Putamen (tissue), 1 donor: ENCODE measurements at regions not wholly inside any gene's neighbourhood (a gene's known extent, or its start where the extent isn't known, plus 50 kb on each side); places are given as distances from the start of the nearest gene placed in this dataset.
"Not testable (repeated sequence)": the region's sequence is repeated elsewhere in the genome, so short reads cannot be mapped to it uniquely, and the experiment has no call there.

ENCODE experiments used
- DNase-seq: peaks from one replicate; pipeline ENCODE4 v3.0.0-alpha.2; 2016; ENCODE audit warnings: low spot score

DNA sequence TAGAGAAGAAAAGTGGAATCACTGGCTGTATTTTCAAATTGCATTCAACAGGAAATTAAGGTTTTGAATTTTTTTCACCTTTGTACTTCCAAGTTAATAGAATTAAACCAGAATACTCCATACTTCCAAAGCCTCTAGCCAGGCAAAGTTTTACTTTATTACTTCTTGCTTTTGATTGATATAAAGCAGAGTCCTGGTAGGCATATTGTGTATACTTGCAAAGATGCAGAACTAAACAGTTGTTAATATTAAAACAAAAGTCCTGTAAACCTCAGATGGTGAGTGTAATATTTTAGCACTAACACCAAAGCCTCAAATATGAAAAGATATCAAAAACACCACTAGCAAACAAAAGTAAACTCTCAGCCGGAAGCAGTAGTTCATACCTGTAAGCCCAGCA is 107.2 kb upstream of the C2CD4B start:
- no peak for DNase-seq

DNA sequence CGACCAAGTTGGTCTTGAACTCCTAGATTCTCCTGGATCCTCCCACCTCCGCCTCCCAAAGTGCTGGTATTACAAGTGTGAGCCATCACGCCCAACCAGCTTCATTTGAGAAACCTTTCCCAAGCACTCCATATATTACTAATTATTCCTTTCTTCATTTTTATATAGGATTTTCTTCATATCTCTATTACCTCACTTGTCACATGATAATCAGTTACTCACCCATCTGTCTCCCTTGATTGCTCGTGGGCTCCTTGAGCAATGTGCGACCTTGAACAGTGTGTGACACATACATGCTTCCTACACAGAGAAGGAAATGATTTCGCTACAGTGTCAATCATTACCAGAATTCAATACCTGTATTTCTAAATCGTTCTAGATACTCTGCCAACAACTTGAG is 110.7 kb upstream of the C2CD4B start:
- peak; percentile 76 for DNase-seq

- DNase-seq = no peak
These were observed 112.8 kb upstream of the C2CD4B start for GRCh38 chr15:62277816-62278394.

GRCh38 chr15:62278534-62278933 is 113.4 kb upstream of the C2CD4B start:
- DNase-seq = no peak

GRCh38 chr15:62279041-62279440 is 114.0 kb upstream of the C2CD4B start:
- DNase-seq = no peak

DNA sequence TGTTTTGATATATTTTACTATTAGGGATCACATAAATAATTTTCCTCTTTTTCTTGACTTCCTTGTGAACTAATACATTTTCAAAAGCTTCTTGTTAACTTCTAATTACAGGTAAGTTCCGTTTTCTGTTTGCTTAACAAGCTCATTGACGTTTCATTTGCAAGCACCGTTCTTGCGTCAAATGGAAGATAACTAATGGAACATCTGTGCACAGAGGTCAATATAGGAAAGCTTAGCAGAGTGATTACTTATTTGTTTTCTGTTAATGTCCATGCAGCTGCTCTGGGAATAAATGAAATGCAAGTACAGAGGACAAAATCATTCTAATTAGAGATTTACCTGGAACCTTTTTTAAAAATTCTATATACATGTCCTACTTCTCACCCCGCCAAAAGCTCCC is 115.5 kb upstream of the C2CD4B start:
- no peak for DNase-seq

- DNase-seq = not testable (repeated sequence)
These were observed 116.7 kb upstream of the C2CD4B start for GRCh38 chr15:62281801-62282200.

DNA sequence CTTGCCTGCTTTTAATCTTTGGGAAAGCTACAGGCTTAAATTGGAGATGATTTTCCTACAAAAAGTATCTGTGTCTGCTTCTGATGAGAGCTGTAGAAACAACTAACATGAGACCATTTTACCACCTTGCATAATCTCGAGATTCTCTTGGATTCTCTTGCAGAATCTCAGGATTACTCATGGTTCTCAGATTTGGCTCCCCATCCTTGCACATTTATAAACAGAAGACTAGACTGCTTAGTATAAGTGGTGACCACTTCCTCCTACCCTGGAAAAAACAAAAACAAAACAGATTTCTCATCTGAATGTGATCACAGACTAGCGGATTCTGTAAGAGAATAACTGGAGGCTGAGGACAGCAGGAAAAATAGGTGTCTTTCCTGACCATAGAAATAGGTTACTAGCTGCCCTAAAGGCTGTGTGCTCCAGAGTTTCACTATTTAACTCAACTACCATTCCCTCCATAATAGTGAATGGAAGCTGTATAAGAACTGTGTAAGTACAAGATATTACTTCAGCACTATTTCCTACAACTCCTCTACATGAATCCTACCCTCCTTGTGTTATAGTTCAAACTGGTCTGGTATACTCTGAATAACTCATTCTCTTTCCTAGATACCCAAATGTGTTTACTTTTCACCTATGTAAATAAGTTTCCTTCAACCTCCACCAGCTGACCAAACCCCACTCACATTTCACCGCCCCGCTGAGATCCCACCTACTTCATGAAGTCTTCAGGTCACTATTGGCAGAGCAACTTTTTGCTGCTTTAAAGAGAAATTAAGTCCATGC is 122.2 kb upstream of the C2CD4B start:
- DNase-seq = no peak

DNA sequence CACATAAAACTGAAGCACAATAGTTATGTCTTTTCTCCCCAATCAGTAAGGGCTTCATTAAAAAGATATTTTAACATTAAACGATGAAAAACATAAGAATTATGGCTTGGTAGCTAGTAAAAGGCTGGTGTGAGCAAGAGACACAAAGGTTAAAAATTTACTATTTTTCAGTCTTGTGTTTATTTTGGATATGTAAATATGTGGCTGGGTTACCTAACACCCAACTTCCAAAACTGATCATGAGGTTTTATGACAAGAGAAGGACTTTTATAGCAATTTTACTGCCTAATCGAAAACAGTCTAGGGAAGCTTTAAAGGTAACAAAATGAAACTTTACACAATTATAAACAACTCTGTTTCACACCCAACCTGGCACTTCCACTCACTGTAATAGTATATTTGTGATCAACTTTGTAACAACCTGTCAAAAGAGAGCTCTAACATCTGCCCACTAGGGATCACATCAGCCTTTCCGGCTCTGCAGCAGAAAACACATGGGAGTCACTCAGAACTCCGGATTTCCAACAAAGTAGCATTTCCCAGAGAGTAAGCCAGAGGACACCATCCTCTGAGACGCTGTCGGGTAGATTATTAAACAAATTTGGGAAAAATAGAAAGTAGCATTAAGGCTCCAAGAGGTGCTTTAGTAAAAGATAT is 123.4 kb upstream of the C2CD4B start:
- DNase-seq = no peak

DNA sequence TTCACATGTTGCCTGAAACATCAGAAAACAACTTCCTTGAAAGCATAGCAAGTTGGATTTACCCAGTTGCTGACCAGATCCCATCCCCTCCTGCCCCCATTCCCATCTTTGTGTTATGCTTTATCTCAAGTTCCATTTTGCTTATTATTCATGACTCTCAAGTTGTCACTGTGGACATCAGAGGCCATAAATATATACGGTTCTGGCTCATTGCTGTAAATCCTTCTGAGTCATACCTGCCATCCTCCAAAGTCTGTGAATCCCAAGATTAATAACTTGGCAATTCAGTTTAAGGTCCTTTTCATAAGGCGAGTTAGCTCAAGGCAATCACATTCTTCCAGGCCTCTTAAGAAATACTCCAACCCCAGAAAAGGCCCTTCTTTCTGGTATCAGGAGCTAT is 126.2 kb upstream of the C2CD4B start:
- no peak for DNase-seq

DNA sequence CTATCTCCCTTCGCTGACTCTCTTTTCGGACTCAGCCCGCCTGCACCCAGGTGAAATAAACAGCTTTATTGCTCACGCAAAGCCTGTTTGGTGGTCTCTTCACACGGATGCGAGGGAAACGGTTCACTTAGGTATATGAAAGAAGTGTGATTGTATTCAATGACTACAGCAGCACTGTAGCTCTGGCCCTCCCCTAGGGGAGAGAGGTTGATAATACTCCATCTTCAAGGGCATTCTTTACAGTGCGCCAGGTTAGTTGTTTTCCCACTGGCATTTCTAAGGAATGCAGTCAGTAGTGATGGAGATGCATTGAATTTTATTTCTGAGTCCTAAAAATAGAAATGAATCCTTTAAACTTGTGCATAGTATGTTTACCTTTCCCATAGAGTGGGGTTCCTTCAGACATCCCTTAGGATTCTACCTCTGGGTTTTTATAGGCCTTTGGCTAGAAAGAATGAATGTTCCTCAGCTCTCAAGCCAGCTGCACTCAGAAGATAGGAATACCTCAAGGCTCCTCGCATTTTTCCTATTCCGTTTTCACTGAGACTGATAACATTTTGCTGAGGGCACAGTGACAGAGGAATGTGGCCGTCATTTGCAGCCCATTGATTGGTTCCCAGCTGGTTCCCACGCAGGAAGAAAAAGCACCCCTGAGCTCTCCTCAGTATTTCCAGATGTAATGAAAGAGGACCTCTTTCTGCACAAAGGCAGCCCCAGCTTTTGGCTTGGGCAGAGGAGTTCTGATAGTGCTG is 131.8 kb upstream of the C2CD4B start:
- no peak for DNase-seq

DNA sequence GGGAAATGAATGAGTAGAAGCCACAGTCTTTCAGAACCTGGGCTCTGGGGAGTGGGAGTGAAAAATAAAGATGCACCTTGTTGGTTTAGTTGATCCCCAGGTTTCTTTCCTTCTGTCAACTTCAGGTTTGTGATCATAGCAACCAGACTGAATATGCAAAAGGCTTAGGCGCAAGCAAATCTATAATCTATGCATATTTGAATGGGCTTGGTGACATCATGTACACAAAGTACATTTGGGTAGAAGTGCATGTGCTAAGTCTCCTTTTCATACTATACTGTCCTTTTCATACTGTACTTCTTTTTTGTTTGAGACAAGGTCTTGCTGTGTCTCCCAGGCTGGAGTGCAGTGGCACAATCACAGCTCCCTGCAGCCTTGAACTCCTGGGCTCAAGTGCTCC is 132.4 kb upstream of the C2CD4B start:
- no peak for DNase-seq

GRCh38 chr15:62297933-62298332 is 132.8 kb upstream of the C2CD4B start:
- no peak for DNase-seq

DNA sequence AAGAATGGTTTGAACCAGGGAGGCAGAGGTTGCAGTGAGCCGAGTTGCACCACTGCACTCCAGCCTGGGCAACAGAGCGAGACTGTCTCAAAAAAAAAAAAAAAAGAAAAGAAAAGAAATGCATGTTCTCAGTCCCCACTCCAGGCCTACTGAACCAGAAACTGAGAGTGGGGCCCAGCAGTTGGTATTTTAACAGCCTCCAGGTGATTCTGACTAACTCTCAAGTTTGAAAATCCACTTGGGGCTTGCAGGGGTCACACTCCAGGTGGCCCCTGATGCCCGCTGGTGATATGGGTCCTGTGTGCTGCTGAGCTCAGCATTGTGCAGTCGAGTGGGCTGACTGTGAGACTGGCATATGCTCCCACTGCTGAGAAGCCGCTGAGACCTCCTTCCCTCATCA is 133.7 kb upstream of the C2CD4B start:
- DNase-seq = no peak

- DNase-seq = no peak
These were observed 134.5 kb upstream of the C2CD4B start for GRCh38 chr15:62299541-62299940.

GRCh38 chr15:62301993-62302675 is 137.0 kb upstream of the C2CD4B start:
- DNase-seq = no peak

- DNase-seq = peak; percentile 41
These were observed 141.9 kb upstream of the C2CD4B start for GRCh38 chr15:62306851-62307504.

DNA sequence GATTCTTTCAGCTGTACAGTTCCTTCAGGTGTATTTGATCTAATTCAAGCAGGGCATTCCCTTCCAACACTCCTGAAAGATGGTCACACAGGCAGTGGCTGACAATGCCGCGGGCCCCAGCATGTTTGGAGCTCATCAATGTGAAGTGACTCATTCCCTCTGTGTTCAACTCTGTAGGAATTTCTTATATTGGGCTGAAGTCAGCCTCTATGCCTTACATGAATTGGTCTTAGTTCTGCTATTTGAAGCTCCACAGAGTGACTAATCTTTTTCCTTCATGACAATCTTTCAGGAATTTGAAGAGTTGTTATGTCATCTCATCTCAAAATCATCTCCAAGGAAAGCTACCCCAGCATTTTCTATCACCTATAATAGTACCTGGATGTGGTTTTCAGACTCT is 142.5 kb upstream of the C2CD4B start:
- DNase-seq = no peak

- DNase-seq = no peak
These were observed 151.5 kb upstream of the C2CD4B start for GRCh38 chr15:62316413-62317060.

- no peak for DNase-seq
These were observed 155.2 kb upstream of the C2CD4B start for GRCh38 chr15:62320259-62320658.

DNA sequence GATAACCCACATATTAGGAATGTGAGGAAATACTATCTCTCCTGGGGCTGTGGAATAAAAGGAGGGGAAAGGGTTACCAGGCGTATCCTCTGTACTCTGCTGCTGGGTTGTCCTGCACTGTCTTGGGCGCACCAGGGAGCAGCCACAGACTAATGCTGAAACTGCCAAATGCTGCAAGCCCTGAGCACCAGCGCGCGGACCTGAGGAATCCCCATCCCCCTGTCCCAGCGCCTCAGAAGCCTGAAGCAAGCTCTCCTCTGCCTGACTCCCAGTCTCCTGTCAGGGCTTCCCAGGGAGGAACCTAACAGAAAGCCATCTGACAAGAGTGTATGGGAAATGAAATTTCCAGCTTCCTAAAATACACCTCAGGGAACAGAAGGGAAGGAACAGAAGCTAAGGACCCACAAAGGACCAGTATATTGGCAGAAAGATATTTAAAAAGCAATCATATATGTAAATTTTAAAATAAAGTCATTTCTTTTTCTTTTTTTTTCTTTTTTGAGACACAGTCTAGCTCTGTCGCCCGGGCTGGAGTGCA is 158.3 kb upstream of the C2CD4B start:
- no peak for DNase-seq
